Eye (tissue), 1 donor: ENCODE measurements at regions not wholly inside any gene's neighbourhood (a gene's known extent, or its start where the extent isn't known, plus 50 kb on each side); places are given as distances from the start of the nearest gene placed in this dataset.

Experiments
- DNase-seq: peaks from one replicate; pipeline ENCODE4 v3.0.0-alpha.2; 2015

- peak; percentile 57 for DNase-seq
These were observed 79.7 kb upstream of the SNRK start for GRCh38 chr3:43206632-43207031.

GRCh38 chr3:43206105-43206504 lies 80.2 kb upstream of the SNRK start:
- no peak for DNase-seq

- peak; percentile 91 for DNase-seq
These were observed 83.3 kb upstream of the SNRK start for GRCh38 chr3:43203022-43203421.

GRCh38 chr3:43201581-43201980 lies 84.8 kb upstream of the SNRK start:
- DNase-seq, result no peak

- no peak for DNase-seq
These were observed 86.6 kb upstream of the SNRK start for GRCh38 chr3:43199645-43200306.

- DNase-seq, result no peak
These were observed 87.3 kb upstream of the SNRK start for GRCh38 chr3:43198791-43199644.

GRCh38 chr3:43198301-43198700 lies 88.0 kb upstream of the SNRK start:
- no peak for DNase-seq

GRCh38 chr3:43197181-43197580 lies 89.2 kb upstream of the SNRK start:
- no peak for DNase-seq

- no peak for DNase-seq
These were observed 89.6 kb upstream of the SNRK start for GRCh38 chr3:43196721-43197120.

GRCh38 chr3:43195115-43195498 lies 89.2 kb upstream of the POMGNT2 start:
- DNase-seq, result no peak

- DNase-seq, result no peak
These were observed 88.7 kb upstream of the POMGNT2 start for GRCh38 chr3:43194490-43195114.

- DNase-seq, result no peak
These were observed 88.2 kb upstream of the POMGNT2 start for GRCh38 chr3:43194069-43194468.

GRCh38 chr3:43192028-43192427 lies 86.1 kb upstream of the POMGNT2 start:
- DNase-seq, result no peak

- no peak for DNase-seq
These were observed 85.2 kb upstream of the POMGNT2 start for GRCh38 chr3:43191116-43191515.

- no peak for DNase-seq
These were observed 84.8 kb upstream of the POMGNT2 start for GRCh38 chr3:43190670-43191069.

GRCh38 chr3:43187836-43188479 lies 82.1 kb upstream of the POMGNT2 start:
- DNase-seq, result no peak

GRCh38 chr3:43185983-43186314 lies 80.1 kb upstream of the POMGNT2 start:
- no peak for DNase-seq

- no peak for DNase-seq
These were observed 79.5 kb upstream of the POMGNT2 start for GRCh38 chr3:43185274-43185982.

- DNase-seq, result no peak
These were observed 77.6 kb upstream of the POMGNT2 start for GRCh38 chr3:43183456-43183855.

GRCh38 chr3:43181202-43181821 lies 75.4 kb upstream of the POMGNT2 start:
- no peak for DNase-seq

GRCh38 chr3:43180694-43181093 lies 74.8 kb upstream of the POMGNT2 start:
- no peak for DNase-seq

- DNase-seq, result no peak
These were observed 74.1 kb upstream of the POMGNT2 start for GRCh38 chr3:43180027-43180426.
